ENCODE measurements at regions not wholly inside any gene's neighbourhood (a gene's known extent, or its start where the extent isn't known, plus 50 kb on each side); places are given as distances from the start of the nearest gene placed in this dataset.

- no peak for TF ChIP-seq CTCF (IDR thresholded peaks at IDR 0.05; ENCODE audit: low read depth, low read length)
- no peak for TF ChIP-seq EZH2phosphoT487 (IDR thresholded peaks at IDR 0.05; ENCODE audit: low read depth)
Observed at GRCh38 chr7:24035366-24036032, 248.5 kb upstream of the NPY start.
